IMR-90 (cell line): ENCODE measurements at regions not wholly inside any gene's neighbourhood (a gene's known extent, or its start where the extent isn't known, plus 50 kb on each side); places are given as distances from the start of the nearest gene placed in this dataset.

Experiments used
- ATAC-seq: fragments of 200-7000 bp; cut with Tn5 transposase; 2 replicates; pipeline ENCODE4 v1.9.1; 2020; ENCODE audit warnings: low read depth, mild to moderate bottlenecking, moderate library complexity
- BruUV-seq: library from RNA; stranded (reverse); fragments of 400-500 nt; replicated peaks from 2 replicates; lab custom pipeline; 2021; lab: Mats Ljungman, UMichigan
- CTCF ChIA-PET: fragments of 300-600 bp; formaldehyde crosslinking; extraction: SDS; loops from one replicate; lab custom pipeline; 2021; ENCODE audit warnings: antibody characterized with exemption; lab: Yijun Ruan, JAX
- POLR2A ChIA-PET: fragments of 300-600 bp; sonication (Branson Sonifier 250); formaldehyde crosslinking; loops from one replicate; lab custom pipeline; 2022; ENCODE audit warnings: antibody characterized with exemption; ENCODE audit not compliant: unreplicated experiment; lab: Charles Lee
- DNase-seq: peaks from one replicate; pipeline ENCODE4 v3.0.0; 2013
- H2AFZ ChIP-seq: replicated peaks from 2 replicates; pipeline ENCODE3; 2013; ENCODE audit warnings: low read length, mild to moderate bottlenecking; ENCODE audit not compliant: poor library complexity
- H2AK5ac ChIP-seq: 2 replicates; pipeline ENCODE4 v1.6.1; 2013; ENCODE audit warnings: low read depth, low read length, inconsistent platforms
- H2AK9ac ChIP-seq: replicated peaks from 2 replicates; pipeline ENCODE3; 2013; ENCODE audit warnings: mild to moderate bottlenecking, low read depth, low read length, moderate library complexity; ENCODE audit not compliant: poor library complexity
- H2BK120ac ChIP-seq: 2 replicates; pipeline ENCODE4 v1.6.1; 2013; ENCODE audit warnings: low read depth, low read length, inconsistent platforms
- H2BK15ac ChIP-seq: 3 replicates; pipeline ENCODE4 v1.6.1; 2013; ENCODE audit warnings: low read depth, low read length, inconsistent platforms
- H2BK20ac ChIP-seq: 2 replicates; pipeline ENCODE4 v1.6.1; 2013; ENCODE audit warnings: low read depth, mild to moderate bottlenecking, inconsistent platforms, low read length, moderate library complexity
- H2BK5ac ChIP-seq: 2 replicates; pipeline ENCODE4 v1.6.1; 2013; ENCODE audit warnings: mild to moderate bottlenecking, low read depth, low read length, inconsistent platforms; ENCODE audit not compliant: poor library complexity, severe bottlenecking
- H3K14ac ChIP-seq: replicated peaks from 2 replicates; pipeline ENCODE4 v1.6.1; 2013; ENCODE audit warnings: low read depth, low read length, inconsistent platforms
- H3K18ac ChIP-seq: 2 replicates; pipeline ENCODE4 v1.6.1; 2013; ENCODE audit warnings: low read depth, low read length, control low read depth
- H3K23ac ChIP-seq: 2 replicates; pipeline ENCODE4 v1.6.1; 2013; ENCODE audit warnings: low read depth, low read length, inconsistent platforms
- H3K27ac ChIP-seq: 2 replicates; pipeline ENCODE4 v1.5.1; 2013; ENCODE audit warnings: mild to moderate bottlenecking, control low read depth, low read length; ENCODE audit not compliant: insufficient read depth
- H3K27me3 ChIP-seq: 2 replicates; pipeline ENCODE4 v1.6.1; 2013; ENCODE audit warnings: low read length; ENCODE audit not compliant: control insufficient read depth, insufficient read depth
- H3K36me3 ChIP-seq: 2 replicates; pipeline ENCODE4 v1.6.1; 2013; ENCODE audit warnings: low read length, mixed read lengths; ENCODE audit not compliant: control insufficient read depth, insufficient read depth
- H3K4ac ChIP-seq: 2 replicates; pipeline ENCODE4 v1.6.1; 2013; ENCODE audit warnings: low read depth, low read length, inconsistent platforms
- H3K4me1 ChIP-seq: 2 replicates; pipeline ENCODE4 v1.6.1; 2013; ENCODE audit warnings: low read length, mixed read lengths; ENCODE audit not compliant: control insufficient read depth, insufficient read depth
- H3K4me2 ChIP-seq: 2 replicates; pipeline ENCODE4 v1.6.1; 2013; ENCODE audit warnings: low read depth, mild to moderate bottlenecking, control low read depth, low read length, moderate library complexity
- H3K4me3 ChIP-seq: 2 replicates; pipeline ENCODE4 v1.5.1; 2013; ENCODE audit warnings: low read depth, mild to moderate bottlenecking, control low read depth, low read length, moderate library complexity; ENCODE audit not compliant: insufficient read depth
- H3K56ac ChIP-seq: 2 replicates; pipeline ENCODE4 v1.6.1; 2013; ENCODE audit warnings: low read length, inconsistent platforms; ENCODE audit not compliant: insufficient read depth; ENCODE audit errors: extremely low read depth
- H3K79me1 ChIP-seq, 2 experiments: 2 replicates each; pipeline ENCODE4 v1.6.1; 2013; ENCODE audit warnings: low read length in 2 of 2, inconsistent platforms in 1 of 2, low read depth in 1 of 2
- H3K9ac ChIP-seq: 2 replicates; pipeline ENCODE4 v1.6.1; 2013; ENCODE audit warnings: low read depth, low read length, control low read depth
- H3K9me1 ChIP-seq: 2 replicates; pipeline ENCODE4 v1.6.1; 2013; ENCODE audit warnings: low read length, inconsistent platforms; ENCODE audit not compliant: insufficient read depth
- H3K9me3 ChIP-seq: 2 replicates; pipeline ENCODE4 v1.6.1; 2013; ENCODE audit warnings: low read length; ENCODE audit not compliant: control insufficient read depth, insufficient read depth
- H4K20me1 ChIP-seq: 2 replicates; pipeline ENCODE4 v1.6.1; 2013; ENCODE audit warnings: low read length, inconsistent platforms; ENCODE audit not compliant: insufficient read depth
- H4K5ac ChIP-seq: 2 replicates; pipeline ENCODE4 v1.6.1; 2013; ENCODE audit warnings: mild to moderate bottlenecking, low read depth, low read length, control low read depth
- H4K8ac ChIP-seq, 2 experiments: 2 replicates each; pipeline ENCODE4 v1.6.1; 2013; ENCODE audit warnings: low read depth in 2 of 2, low read length in 2 of 2, control low read depth in 1 of 2, inconsistent platforms in 1 of 2
- H4K91ac ChIP-seq: 2 replicates; pipeline ENCODE4 v1.6.1; 2013; ENCODE audit warnings: low read depth, low read length, inconsistent platforms; ENCODE audit not compliant: insufficient read depth
- CHD1 ChIP-seq: IDR thresholded peaks from 2 replicates; pipeline ENCODE4 v1.6.1; 2012; ENCODE audit warnings: low read depth, low read length, improper control_type of control experiment
- CTCF ChIP-seq: conservative IDR thresholded peaks from 2 replicates; pipeline ENCODE4 v1.5.1; 2012; ENCODE audit warnings: mild to moderate bottlenecking, low read depth, low read length, improper control_type of control experiment
- FOS ChIP-seq: fragments of 150-350 bp; IDR thresholded peaks from 2 replicates; pipeline ENCODE4 v1.6.1; 2016; ENCODE audit warnings: low read depth, low read length
- MAFK ChIP-seq: IDR thresholded peaks from 2 replicates; pipeline ENCODE4 v1.6.1; 2012; ENCODE audit warnings: low read depth, low read length, improper control_type of control experiment
- MAZ ChIP-seq: IDR thresholded peaks from 2 replicates; pipeline ENCODE4 v1.6.1; 2012; ENCODE audit warnings: low read depth, mild to moderate bottlenecking, low read length, improper control_type of control experiment, moderate library complexity, borderline replicate concordance
- MXI1 ChIP-seq: IDR thresholded peaks from 2 replicates; pipeline ENCODE4 v1.6.1; 2012; ENCODE audit warnings: low read depth, mild to moderate bottlenecking, low read length, moderate library complexity, borderline replicate concordance
- POLR2A ChIP-seq: IDR thresholded peaks from 2 replicates; pipeline ENCODE4 v1.6.1; 2012; ENCODE audit warnings: mild to moderate bottlenecking, low read depth, low read length
- RCOR1 ChIP-seq: IDR thresholded peaks from 2 replicates; pipeline ENCODE4 v1.6.1; 2012; ENCODE audit warnings: mild to moderate bottlenecking, low read length, improper control_type of control experiment; ENCODE audit not compliant: insufficient replicate concordance
- SMC3 ChIP-seq: fragments of 150-350 bp; IDR thresholded peaks from 2 replicates; pipeline ENCODE4 v1.6.1; 2016; ENCODE audit warnings: low read depth, mild to moderate bottlenecking, antibody characterized with exemption, low read length, moderate library complexity
- USF2 ChIP-seq: fragments of 150-350 bp; IDR thresholded peaks from 2 replicates; pipeline ENCODE4 v1.6.1; 2017; ENCODE audit warnings: mild to moderate bottlenecking, antibody characterized with exemption, low read length, low read depth
- WGBS, 2 experiments: methylation state at CpG; one replicate each; pipeline versions ENCODE4 v1.1.5 to v1.1.7; 2013; ENCODE audit warnings: missing lambda C conversion rate in 2 of 2; ENCODE audit not compliant: insufficient read length in 1 of 2; ENCODE audit errors: extremely low coverage in 2 of 2; 5-methylcytosine and 5-hydroxymethylcytosine counted together
- dilution Hi-C: fragments of 300-500 bp; cut with HindIII; formaldehyde crosslinking; loops from one replicate; pipeline ENCODE4 v1.14.3; 2018; ENCODE audit warnings: low sequenced_read_pairs; ENCODE audit not compliant: unreplicated experiment
- in situ Hi-C: fragments of 300-500 bp; cut with MboI; formaldehyde crosslinking; loops from 3 replicates; pipeline ENCODE4 v1.14.3; 2019; ENCODE audit warnings: low sequenced_read_pairs, inconsistent platforms, mixed read lengths
- intact Hi-C: fragments of 100-400 bp; cut with micrococcal nuclease; formaldehyde crosslinking; loops from 2 replicates; pipeline ENCODE4 v1.10.0; 2022
- TF ChIP-seq, protein P1 (sequence below): fragments of 150-350 bp; IDR thresholded peaks from 2 replicates; pipeline ENCODE4 v1.6.1; 2016; ENCODE audit warnings: low read depth, mild to moderate bottlenecking, low read length, moderate library complexity, borderline replicate concordance

GRCh38 chr2:226180281-226180884 lies 619.2 kb downstream of the IRS1 start (continued):
- no peak for TF ChIP-seq MAZ

- no peak overlapping the region for H3K56ac ChIP-seq
- TF ChIP-seq USF2 (no peak), CTCF (no peak), MAFK (no peak), SMC3 (no peak), FOS (no peak), RCOR1 (no peak), POLR2A (no peak), CHD1 (no peak), MXI1 (no peak), MAZ (no peak)
- TF ChIP-seq, protein P1, sequence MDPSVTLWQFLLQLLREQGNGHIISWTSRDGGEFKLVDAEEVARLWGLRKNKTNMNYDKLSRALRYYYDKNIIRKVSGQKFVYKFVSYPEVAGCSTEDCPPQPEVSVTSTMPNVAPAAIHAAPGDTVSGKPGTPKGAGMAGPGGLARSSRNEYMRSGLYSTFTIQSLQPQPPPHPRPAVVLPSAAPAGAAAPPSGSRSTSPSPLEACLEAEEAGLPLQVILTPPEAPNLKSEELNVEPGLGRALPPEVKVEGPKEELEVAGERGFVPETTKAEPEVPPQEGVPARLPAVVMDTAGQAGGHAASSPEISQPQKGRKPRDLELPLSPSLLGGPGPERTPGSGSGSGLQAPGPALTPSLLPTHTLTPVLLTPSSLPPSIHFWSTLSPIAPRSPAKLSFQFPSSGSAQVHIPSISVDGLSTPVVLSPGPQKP = no peak
- ChIA-PET CTCF (no interaction called here), POLR2A (no interaction called here)
- intact Hi-C loops (no loop called here), dilution Hi-C loops (no loop called here), in situ Hi-C loops (loop anchor here (25.0 kb wide), 2 partner anchors 292 to 808 kb away; no protein-coding TSS in a partner anchor)
- H3K18ac ChIP-seq = no peak overlapping the region
- peak overlapping the region; percentile 24; the same call in 1 of the 2 replicates for H3K4ac ChIP-seq
- H3K4me1 ChIP-seq = peaks cover 12% of the 10 kb centered on the region
- no peaks in the 10 kb centered on the region for H3K9me1 ChIP-seq
- no CpG with 5 or more reads among the region's 1 CpG for WGBS, 2 experiments
- no peak overlapping the region for H3K4me3 ChIP-seq
- ATAC-seq (no peak), DNase-seq (no peak)
- H3K9ac ChIP-seq = no peak overlapping the region
- H4K5ac ChIP-seq = no peak overlapping the region
- H2BK15ac ChIP-seq = peak overlapping the region; percentile 10; the same call in 1 of the 3 replicates
- no peak overlapping the region for H4K8ac ChIP-seq
- no peak overlapping the region for H3K4me2 ChIP-seq
- no peaks in the 10 kb centered on the region for H3K27me3 ChIP-seq
- no peaks in the 10 kb centered on the region for H4K20me1 ChIP-seq
- H2AK5ac ChIP-seq = peak overlapping the region; percentile 53
- H3K14ac ChIP-seq = peak overlapping the region; percentile 39; the same call in 1 of the 2 replicates
- no peak overlapping the region for H3K27ac ChIP-seq
- H2AK9ac ChIP-seq = no peak overlapping the region
- peak overlapping the region; percentile 51 for H2BK5ac ChIP-seq
- H2BK120ac ChIP-seq = peak overlapping the region; percentile 55; the same call in 1 of the 2 replicates
- H2BK20ac ChIP-seq = peak overlapping the region; percentile 60
- BruUV-seq = no TSS peak
- H4K91ac ChIP-seq = no peak overlapping the region
- no peak overlapping the region for H2AFZ ChIP-seq
- H3K9me3 ChIP-seq = peaks cover 21% of the 10 kb centered on the region
- peaks cover 20 to 25% of the 10 kb centered on the region in 2 experiments for H3K79me1 ChIP-seq
- no peaks in the 10 kb centered on the region; the same call in 1 of the 2 replicates for H3K36me3 ChIP-seq
- H3K23ac ChIP-seq = no peak overlapping the region
Measured at GRCh38 chr2:226179010-226179409, 620.6 kb downstream of the IRS1 start.
